ELR (cell line): ENCODE measurements at regions not wholly inside any gene's neighbourhood (a gene's known extent, or its start where the extent isn't known, plus 50 kb on each side); places are given as distances from the start of the nearest gene placed in this dataset.
"Not testable (repeated sequence)": the region's sequence is repeated elsewhere in the genome, so short reads cannot be mapped to it uniquely, and the experiment has no call there.

Experiments used
- DNase-seq: peaks from one replicate; pipeline ENCODE4 v3.0.0-alpha.2; 2015; ENCODE audit warnings: low read depth

- DNase-seq, result no peak
These were observed 147.8 kb downstream of the SEM1 start for GRCh38 chr7:96561892-96562291.

DNA sequence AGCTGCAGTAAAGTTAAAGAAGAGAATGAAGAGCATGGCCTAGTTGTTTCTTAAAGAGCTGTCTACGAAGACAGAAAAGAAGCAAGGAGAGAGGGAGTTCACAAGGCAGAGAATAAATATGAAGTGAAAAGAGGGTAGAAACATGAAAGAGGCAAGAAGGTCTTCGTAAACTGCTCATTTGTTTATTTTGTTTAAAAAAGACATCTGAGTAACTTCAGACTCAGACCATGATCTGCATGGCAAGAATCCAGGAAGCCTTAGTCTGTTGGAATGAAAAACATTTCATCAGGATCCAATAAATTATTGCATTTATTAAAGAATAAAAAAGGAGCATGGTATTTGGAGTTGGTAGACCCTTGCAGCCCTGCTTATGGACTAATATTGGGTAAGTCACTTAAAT, 151.1 kb downstream of the SEM1 start:
- peak; percentile 3 for DNase-seq

DNA sequence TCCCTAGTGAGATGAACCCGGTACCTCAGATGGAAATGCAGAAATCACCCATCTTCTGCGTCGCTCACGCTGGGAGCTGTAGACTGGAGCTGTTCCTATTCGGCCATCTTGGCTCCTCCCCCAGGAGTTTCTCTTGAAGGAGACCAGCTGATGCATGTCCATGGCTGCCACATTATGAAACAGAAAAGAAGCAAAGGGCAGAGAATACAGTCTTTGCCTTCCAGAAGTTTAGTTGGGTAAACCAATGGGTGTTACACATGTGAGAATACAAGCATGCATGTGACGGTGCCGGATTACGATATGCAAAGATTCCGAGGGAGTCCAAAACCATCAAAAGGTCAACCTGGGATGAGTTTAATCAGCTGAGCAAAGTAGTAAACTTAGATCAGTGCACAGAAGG, 151.6 kb downstream of the SEM1 start:
- no peak for DNase-seq

GRCh38 chr7:96557598-96557997, 152.0 kb downstream of the SEM1 start:
- not testable (repeated sequence) for DNase-seq

DNA sequence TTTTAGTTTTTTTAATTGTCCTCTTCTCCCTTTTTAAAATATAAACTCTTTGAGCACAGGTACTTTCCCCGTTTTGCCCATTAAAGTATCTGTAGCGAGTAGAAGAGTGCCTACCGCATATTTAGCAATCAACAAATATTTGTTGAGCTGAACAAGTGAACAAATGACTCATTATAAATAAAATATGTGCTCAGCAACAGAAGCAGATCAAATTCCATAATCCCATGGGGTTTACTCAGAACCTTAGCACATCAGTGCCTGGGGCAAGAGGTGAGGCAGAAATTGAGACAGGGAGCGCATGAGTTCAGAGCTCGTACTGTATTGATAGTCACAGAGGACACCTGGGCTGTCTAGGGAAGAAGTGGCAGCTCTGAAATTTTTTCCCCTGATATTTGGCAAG, 161.0 kb downstream of the SEM1 start:
- peak; percentile 3 for DNase-seq

- DNase-seq, result no peak
These were observed 162.3 kb downstream of the SEM1 start for GRCh38 chr7:96547371-96547811.

DNA sequence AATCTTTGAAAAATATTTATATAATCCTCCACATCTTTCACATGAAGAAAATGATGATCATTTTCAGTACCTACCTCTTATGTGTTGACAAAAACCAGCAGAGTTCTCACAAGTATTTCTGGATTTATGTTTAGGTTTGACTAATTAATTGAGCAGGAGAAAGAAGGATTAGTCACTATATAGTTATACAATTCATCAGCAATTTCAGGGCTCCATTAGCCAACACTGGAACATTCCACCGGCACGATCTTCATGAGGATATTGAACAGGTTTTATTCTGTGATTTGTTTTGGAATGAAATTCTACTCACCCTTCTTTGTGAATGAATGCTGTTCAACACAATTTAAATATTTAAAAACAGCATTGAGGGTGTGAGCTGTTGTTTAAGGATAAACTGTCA, 163.2 kb downstream of the SEM1 start:
- DNase-seq, result no peak

- DNase-seq, result no peak
These were observed 170.2 kb downstream of the SEM1 start for GRCh38 chr7:96539471-96539870.

GRCh38 chr7:96538632-96539031, 171.0 kb downstream of the SEM1 start:
- no peak for DNase-seq

DNA sequence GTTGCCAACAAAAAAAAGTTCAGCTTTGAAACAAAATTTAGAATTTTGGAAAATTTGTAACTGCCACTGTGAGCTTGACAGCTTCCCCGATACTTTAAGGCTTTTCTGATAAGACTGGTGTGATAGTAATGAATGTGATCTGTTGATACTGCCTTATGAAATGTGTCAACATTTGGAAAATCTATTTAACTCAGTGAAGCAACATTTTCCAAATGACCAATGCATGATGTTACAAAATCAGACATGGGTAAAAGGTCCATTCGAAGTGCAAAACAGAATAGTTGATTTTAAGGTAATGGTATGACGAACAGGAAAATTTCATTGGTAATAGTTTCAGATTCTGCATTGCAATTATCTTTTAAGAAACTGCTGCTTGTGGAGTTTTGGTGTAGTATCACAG, 175.4 kb downstream of the SEM1 start:
- no peak for DNase-seq

GRCh38 chr7:96532428-96532935, 177.2 kb downstream of the SEM1 start:
- DNase-seq, result no peak

- DNase-seq, result no peak
These were observed 178.3 kb downstream of the SEM1 start for GRCh38 chr7:96531331-96531730.

DNA sequence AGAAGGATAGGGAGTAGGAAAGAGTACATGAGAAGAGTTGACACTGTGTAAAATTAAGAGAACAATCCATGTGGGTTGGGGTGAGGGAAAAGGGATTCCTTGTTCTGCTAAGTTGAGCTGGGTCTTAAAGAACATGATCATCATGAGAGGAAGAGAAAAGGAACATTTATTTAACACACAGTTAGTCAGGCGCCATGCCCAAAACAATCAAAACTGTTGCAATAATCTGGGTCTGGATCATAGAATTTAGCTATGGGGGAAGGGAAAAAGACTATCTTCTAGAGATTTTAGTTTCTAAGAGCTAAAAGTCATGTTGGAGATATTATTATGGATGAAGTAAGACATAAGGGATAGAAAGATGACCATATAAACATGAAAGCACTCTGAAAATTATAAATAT, 178.9 kb downstream of the SEM1 start:
- no peak for DNase-seq

GRCh38 chr7:96527133-96527827, 182.4 kb downstream of the SEM1 start:
- no peak for DNase-seq

GRCh38 chr7:96526496-96526895, 183.2 kb downstream of the SEM1 start:
- no peak for DNase-seq

DNA sequence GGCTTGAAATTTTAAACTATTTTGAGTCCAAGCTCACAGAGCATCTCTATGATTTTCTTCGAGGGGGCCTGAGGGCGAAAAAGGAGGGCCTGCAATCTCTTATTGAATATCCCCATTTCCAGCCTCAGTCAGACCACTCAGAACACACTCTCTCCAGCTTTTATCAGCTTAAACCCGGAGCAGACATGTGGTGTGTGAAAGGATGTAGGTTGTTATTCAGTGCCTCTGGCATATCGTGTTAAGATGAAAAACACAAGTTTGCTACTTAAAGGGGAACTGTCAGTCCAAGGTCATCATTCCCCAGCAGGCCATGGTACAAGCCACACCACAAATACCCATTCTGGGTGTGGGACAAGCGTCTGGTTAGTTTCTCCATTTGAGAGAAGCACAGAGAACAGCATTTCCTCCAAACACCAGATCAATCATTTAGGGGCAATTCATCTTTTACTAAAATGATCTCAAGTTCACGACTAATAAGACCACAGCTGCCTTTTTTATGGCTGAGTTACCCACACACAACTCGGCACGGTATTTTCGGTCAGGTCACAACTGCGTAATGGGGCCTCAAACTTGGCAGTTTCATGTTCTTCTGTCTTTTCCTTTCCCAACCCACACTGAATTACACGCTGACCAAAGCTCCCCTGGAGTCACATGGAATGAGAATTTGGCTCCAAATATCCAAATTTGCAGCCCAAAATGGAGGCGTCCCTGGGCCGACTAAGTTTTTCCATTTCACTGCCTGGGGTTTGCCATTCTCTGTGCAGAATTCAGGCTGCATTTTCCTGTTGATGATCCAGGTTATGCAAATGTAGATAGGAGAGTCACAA, 188.4 kb downstream of the SEM1 start:
- DNase-seq, result no peak

GRCh38 chr7:96508371-96508770, 186.5 kb upstream of the SLC25A13 start:
- no peak for DNase-seq

DNA sequence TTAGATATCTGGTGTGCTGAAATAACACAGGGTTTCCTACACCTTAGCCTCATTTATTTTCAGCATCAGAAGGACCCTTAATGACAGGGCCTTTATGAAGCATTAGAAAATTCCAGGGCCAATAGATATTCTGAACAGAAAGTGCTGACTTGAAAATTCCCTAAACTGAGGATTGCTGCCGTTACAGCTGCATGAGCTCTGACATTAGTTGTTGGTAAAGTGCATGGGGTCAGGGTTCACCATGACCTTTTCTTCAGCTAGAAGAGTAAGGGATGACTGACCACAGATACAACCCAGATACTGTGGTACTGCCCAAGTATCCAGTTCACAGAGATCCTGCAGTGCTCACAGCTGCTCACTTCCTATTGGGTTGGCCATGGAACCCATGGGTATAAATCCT, 181.7 kb upstream of the SLC25A13 start:
- no peak for DNase-seq

- DNase-seq, result no peak
These were observed 179.4 kb upstream of the SLC25A13 start for GRCh38 chr7:96501318-96501717.

DNA sequence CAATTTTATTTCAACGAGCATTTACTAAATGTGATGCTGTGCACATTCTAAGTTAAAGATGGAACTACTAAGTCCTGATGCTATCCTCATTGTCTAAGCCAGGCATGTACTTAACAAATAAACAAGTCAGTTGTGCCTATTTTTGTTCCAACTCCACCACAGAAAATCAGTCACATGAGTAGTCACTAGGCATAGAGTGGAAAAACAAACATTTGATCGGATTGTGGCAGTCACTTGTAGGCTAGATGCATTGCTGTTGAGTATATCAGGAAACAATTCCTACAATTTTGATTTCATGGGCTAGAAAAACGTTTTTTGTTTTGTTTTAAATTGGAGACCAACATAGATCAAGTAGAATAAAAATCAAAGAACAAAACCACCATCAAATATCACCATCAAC, 177.6 kb upstream of the SLC25A13 start:
- DNase-seq, result no peak

DNA sequence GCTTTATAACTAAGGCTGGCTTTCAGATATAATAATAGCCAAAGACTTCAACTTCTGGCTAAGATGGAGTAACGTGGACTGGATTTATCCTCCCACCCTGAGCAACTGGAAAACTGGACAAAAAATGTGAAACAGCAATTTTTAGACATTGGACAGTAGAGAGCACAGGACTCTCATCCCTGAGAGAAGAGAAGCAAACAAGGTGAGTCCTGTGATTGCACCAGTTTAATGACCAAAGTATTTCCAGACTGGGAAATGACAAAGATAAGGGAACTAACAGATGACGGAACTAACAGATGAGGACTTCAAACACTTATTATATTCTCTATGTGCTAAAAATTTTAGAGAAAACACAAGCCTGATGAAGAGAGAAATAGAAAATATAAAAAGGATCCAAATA, 175.7 kb upstream of the SLC25A13 start:
- no peak for DNase-seq

DNA sequence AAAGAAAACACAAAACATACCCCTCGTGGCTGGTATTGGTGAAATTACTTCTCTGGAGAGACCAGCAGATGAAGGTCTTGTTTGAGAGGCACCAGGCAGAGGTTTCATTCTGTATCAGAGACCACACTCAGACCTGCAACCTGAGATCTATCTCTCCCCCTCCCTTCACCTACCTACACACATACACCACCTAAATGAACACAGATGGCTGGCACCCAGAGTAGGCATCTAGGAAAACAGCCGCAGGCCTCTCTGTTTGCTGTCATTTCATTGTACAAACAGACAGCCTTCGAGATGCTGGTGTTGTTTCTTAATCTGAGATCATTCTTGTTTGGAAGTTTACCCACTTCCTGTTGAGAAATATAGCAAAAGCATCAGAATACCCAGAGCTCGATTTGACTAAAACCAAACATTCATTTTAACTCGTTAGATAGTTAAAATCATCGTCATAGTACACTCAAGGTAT, 173.9 kb upstream of the SLC25A13 start:
- DNase-seq, result no peak

GRCh38 chr7:96486681-96487080, 164.8 kb upstream of the SLC25A13 start:
- DNase-seq, result no peak
